ENCODE measurements at regions not wholly inside any gene's neighbourhood (a gene's known extent, or its start where the extent isn't known, plus 50 kb on each side); places are given as distances from the start of the nearest gene placed in this dataset.
"Not testable (repeated sequence)": the region's sequence is repeated elsewhere in the genome, so short reads cannot be mapped to it uniquely, and the experiment has no call there.

DNA sequence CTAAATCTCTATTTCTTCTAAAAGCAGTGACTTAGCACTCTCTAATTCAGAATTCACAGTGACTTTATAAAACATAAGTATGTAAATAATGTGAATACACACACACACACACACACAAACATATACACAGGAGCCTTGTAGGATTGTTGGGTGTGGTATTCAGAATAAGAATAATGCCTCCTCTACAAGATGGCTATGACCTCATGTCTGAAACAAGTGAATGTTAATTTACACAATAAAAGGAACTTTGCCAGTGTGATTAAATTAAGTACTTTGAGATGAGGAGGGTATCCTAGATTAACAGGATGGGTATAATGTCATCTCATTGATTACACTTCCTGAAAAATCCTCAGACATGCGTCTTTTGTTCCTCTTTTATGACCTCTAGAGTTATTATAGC lies 234.6 kb downstream of the SLITRK6 start:
- no peak for ATAC-seq
- no peak for DNase-seq (ENCODE audit: low spot score)
- intact Hi-C loops (cut with DNase I) = no loop called here

DNA sequence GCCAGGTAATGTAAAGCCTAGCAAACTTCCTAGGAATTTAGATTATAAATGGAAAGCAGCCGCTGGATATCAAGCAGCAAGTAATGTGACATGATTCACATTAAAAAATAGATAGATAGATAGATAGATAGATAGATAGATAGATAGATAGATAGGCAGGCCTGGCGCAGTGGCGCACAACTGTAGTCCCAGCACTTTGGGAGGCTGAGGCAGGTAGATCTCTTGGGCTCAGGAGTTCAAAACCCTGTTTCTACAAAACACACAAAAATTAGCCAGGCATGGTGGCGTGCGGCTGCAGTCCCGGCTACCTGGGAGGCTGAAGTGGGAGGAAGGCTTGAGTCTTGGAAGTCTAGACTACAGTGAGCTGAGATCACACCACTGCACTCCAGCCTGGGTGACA lies 236.9 kb downstream of the SLITRK6 start:
- ATAC-seq (no peak), DNase-seq (ENCODE audit: low spot score) (no peak)
- intact Hi-C loops (cut with DNase I) = no loop called here

DNA sequence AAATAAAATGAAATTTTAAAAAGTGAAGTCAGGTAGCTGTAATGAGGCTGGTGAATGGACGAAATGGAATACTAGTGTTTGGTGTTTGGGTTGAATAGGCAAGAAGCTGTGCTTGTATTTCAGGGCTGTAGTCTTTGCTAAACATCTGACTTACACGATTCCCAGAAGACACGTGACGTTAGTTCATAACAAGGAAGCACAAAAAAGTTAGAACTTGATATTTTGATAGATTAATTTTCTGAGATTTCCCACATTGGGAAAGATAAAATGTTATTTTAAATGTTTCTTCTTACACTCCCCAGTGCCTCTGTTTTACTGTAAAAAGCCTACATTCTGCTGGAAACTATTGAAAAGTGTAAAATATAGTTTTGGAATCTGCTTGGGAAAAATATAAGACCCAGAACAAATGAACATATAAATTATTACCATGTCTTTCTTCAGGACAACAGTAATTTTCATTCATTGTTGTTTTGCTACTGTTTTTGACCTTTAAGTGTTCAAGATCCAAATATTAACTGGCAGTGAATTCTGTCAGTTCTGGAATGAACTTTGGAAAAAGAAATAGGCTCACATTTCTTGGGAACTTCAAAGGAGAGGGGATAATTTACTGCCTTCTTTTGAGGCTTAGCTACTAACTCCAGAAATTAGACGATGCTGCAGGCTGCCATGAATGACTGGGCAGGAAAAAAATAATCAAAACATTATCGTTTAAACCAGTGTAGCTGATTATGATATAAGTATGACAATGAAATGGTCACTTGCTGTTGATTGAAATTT lies 241.3 kb downstream of the SLITRK6 start:
- ATAC-seq = no peak
- no peak for DNase-seq (ENCODE audit: low spot score)
- intact Hi-C loops (cut with DNase I) = no loop called here

DNA sequence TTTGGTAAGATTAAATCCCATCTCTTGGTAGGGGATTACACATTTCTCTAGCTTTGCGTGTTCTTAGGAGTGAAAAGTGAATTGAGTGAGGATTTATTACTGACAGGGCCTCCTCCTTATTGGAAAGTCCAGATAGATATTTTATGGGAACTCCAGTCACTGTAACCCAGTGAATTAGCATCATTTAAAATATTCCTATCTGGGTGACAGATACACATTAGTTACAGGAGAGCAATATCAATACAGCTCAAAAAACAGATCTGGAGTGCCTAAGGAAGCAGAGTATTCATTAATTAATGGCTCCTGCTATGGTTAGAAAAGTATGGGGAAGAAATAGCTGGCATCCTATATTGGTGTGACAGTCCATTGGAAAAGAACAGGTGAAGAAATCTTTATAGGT lies 248.2 kb downstream of the SLITRK6 start:
- intact Hi-C loops (cut with DNase I) = no loop called here
- DNase-seq (ENCODE audit: low spot score) (no peak), ATAC-seq (no peak)

DNA sequence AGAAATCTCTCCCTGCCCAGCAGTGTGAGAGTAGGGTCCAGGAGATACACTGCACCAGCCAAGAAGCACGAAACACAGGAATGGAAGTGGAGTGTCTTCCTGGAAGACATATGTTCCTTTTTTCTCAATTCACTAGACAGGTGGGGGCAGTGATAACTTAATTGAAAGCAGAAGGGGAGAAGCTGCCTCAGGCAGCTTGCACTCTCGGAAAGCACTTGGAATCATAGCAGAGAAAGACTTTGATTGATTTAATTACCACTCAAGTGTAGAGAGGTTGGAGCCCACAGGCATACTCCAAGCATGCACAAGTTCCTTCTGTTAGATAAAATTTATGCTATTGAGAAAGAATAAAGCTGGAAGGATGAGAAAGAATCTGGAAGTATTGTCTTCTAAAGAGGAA lies 249.4 kb downstream of the SLITRK6 start:
- intact Hi-C loops (cut with DNase I) = no loop called here
- no peak for DNase-seq (ENCODE audit: low spot score)

DNA sequence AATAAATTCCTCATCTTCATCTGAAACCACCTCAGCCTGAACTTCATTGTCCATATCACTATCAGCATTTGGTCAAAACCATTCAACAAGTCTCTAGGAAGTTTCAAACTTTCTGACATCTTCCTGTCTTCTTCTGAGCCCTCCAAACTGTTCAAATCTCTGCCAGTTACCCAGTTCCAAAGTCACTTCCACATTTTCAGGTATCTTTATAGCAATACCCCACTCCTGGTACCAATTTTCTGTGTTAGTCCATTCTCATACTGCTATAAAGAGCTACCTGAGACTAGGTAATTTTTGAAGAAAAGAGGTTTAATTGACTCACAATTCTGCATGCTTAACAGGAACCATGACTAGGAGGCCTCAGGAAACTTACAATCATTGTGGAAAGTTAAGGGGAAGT lies 250.4 kb downstream of the SLITRK6 start:
- ATAC-seq; intact Hi-C loops (cut with DNase I); DNase-seq (ENCODE audit: low spot score): not testable (repeated sequence)

More for the DNA sequence above, 249.4 kb downstream of the SLITRK6 start:
- no peak for ATAC-seq

DNA sequence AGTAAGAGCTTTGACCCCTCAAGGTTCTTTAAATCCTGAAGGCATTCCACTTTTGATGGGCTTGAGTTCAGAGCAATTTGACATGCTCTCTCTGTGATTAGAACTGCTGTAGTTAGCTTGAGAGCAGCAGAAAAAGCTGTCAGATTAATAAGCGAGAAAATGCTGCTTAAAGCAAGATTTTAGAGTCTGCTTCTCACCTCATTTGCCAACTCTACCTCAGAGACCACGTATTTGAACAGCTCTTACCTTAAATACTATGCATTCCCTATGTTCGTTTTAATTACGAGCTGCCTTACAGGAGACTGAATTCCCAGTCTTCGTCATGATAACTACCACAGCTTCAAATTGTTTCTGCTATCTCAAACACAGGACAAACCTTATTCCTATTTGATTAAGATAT lies 253.4 kb downstream of the SLITRK6 start:
- intact Hi-C loops (cut with DNase I) = no loop called here
- ATAC-seq (no peak), DNase-seq (ENCODE audit: low spot score) (no peak)

DNA sequence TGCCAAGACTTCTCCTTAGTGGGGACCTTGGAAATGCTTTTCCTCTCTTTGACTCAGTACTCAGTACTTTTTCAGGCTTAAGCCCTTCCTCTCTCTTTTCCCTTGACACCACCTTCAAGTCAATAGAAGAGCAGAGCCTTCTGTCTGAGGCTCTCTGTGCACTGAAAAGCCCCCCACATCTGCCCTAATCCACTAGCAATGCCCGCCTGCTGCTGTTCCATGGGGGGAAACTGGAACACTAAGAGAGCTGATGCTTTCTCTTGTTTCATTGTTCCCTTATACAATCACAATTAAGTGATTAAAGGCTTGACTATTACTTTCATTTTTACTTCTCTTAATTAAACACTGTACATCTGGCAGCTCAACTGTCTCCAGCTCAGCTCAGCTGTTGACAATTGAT lies 254.5 kb downstream of the SLITRK6 start:
- DNase-seq (ENCODE audit: low spot score) = no peak
- no peak for ATAC-seq
- intact Hi-C loops (cut with DNase I) = no loop called here

DNA sequence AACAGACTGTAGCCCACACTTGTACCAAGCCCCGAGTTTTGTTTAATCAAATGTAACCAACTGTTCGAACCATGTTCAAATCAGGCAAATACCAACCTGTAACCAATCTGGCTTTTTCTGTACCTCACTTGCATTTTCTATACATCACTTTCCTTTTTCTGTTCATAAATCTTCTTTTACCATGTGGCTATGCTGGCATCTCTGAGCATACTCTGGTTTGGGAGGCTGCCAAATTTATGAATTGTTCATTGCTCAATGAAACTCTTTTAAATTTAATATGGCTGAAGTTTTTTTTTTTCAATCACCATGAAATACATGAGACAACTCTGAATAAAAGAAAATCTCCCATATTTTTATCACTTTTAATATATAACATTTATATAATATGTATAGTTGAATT lies 256.1 kb downstream of the SLITRK6 start:
- DNase-seq (ENCODE audit: low spot score) (no peak), ATAC-seq (no peak)
- intact Hi-C loops (cut with DNase I) = no loop called here

DNA sequence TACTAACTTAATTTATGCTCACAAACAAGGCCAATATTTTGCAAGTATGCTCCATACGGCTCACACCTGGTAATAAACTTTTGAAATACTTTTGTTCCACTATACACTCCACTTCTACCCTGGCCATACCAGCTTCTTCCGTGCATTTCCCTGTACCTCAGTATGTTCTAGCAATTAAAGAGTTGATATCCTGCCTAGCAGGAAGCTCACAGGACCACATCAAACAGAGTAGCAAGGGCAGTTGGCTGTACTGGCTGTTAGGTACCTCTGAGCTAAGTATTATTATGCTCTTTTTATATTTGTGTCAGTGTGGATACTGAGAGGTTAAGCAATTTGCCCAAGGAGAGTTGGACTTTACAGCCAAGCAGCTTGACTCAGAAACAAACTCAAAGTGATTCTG lies 257.7 kb downstream of the SLITRK6 start:
- no peak for DNase-seq (ENCODE audit: low spot score)
- no peak for ATAC-seq
- intact Hi-C loops (cut with DNase I) = no loop called here

DNA sequence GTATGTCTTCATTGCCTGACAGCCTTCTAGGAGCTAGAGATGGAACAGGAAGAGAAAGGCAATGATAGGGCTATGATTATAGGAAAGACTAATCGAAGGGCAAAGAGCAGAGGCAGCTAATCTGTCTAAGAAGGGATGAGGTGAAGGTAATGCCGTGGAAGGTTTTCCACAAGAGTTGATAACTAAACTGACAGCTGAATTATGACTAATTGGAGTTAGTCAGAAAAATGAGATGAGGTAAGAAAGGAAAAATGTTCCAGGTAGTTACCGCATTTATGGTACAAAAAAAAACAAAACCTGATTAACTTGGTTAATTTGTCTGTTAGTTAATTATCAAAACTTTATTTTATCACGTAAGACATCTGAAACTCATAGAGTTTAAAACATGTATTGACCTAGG lies 260.3 kb downstream of the SLITRK6 start:
- no peak for DNase-seq (ENCODE audit: low spot score)
- ATAC-seq = no peak
- intact Hi-C loops (cut with DNase I) = loop anchor here (5.0 kb wide), 1 partner anchor 1007 kb away; no protein-coding TSS in a partner anchor

DNA sequence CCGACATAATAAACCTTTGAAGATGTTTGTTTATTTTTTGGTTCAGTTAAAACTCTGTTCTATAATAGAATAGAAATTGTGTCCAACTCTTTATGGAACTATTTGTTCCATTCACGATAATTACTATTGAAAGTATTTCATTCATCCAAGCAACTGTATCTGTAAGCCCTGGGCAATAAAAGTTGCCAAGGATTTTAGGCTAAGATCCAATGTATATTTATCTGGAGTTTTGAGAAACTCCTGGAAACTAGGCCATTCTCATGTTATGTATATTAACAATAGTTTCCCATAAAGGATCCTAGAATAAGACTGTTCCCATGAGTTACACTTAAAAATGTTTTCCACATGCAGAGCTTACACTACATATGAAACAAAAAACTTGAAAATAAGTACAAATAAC lies 261.6 kb downstream of the SLITRK6 start:
- ATAC-seq (no peak), DNase-seq (ENCODE audit: low spot score) (no peak)
- intact Hi-C loops (cut with DNase I) = loop anchor here (5.0 kb wide), 1 partner anchor 1005 kb away; no protein-coding TSS in a partner anchor

DNA sequence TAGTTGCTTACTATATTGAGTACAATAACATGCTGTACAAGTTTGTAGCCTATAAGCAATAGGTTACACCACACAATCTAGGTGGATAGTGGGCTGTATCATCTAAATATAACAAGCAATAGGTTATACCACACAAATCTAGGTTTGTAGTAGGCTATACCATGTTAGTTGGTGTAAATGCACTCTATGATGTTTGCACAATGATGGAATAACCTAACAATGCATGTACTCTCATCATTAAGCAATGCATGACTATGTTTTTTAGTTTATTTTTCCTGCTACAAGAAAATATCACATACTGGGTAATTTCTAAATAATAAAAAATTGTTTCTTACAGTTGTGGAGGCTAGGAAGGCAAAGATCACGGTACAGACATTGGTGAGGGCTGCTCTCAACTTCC lies 262.5 kb downstream of the SLITRK6 start:
- ATAC-seq (no peak), DNase-seq (ENCODE audit: low spot score) (no peak)
- intact Hi-C loops (cut with DNase I) = loop anchor here (5.0 kb wide), 1 partner anchor 1004 kb away; no protein-coding TSS in a partner anchor

DNA sequence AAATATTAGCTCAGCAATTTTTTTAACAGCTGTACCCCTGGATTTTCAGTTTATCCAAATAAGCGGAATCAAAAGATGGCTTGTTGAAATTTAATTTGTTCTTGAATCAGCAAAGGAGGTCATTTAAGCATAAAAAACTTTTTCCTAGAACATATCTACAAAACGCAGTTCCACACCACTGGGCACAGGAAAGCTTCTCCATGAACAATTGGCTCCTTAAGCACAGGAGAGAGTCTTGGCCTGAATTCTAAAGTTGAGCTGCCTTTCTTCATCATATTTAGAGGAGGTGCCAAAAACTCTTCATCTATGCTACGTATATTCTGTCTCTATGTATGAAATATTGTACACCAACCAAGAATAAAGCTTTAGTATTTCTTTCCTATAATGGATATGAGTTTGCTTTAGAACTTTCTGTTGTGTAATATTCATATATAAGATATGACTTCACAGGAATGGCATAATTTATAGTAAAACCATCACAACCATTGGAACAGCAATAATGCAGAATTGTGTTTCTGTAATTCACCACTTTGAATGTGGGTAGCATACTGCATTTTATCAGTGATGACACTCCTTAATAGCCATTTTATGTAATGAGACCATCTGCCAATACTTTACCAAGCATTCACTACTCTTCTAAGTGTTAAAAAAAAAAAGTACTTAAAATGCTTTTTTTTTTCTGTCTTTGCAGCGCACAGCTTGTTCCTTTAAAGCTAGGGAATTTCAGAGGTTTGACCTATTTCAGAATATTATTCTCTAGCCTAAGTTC lies 263.7 kb downstream of the SLITRK6 start:
- no peak for DNase-seq (ENCODE audit: low spot score)
- intact Hi-C loops (cut with DNase I) = loop anchor here (5.0 kb wide), 1 partner anchor 1003 kb away; no protein-coding TSS in a partner anchor
- no peak for ATAC-seq

DNA sequence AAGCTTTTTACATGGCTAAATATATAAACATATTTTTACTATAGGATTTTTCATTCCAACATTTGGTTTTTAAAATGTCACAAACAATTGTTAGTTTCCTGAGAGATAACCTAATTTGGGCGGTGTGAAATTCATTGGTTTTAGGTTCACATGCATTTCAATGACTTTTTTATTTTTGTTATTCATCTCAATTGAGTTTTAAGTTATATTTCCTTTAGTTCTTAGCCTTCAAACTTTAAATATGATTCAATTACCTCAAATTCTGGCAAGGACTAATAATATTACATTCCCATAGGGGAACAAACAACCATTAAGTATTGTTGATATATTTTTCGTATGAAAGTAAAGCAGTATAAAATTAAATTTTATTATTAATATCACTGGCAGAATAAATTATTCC lies 265.3 kb downstream of the SLITRK6 start:
- DNase-seq (ENCODE audit: low spot score) (no peak), ATAC-seq (no peak)
- intact Hi-C loops (cut with DNase I) = no loop called here

DNA sequence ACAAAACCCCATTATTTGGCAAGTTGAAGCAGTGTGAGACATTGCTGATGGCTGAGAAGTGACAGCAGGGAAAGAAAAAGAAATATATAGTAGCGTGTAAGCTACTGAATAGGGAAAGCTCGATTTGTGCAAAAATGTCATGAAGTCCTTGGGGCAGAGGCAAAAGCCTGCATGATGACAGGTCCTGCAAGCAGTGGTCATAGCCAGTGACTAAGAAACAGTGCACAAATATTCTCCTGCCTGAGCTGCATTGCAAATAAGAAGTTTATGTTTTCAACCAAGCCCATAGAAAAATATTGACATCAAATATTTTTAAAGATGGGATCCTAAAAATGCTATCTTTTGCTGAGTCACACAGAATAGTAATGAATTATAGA lies 270.0 kb downstream of the SLITRK6 start:
- intact Hi-C loops (cut with DNase I) = no loop called here
- DNase-seq (ENCODE audit: low spot score) (no peak), ATAC-seq (no peak)

DNA sequence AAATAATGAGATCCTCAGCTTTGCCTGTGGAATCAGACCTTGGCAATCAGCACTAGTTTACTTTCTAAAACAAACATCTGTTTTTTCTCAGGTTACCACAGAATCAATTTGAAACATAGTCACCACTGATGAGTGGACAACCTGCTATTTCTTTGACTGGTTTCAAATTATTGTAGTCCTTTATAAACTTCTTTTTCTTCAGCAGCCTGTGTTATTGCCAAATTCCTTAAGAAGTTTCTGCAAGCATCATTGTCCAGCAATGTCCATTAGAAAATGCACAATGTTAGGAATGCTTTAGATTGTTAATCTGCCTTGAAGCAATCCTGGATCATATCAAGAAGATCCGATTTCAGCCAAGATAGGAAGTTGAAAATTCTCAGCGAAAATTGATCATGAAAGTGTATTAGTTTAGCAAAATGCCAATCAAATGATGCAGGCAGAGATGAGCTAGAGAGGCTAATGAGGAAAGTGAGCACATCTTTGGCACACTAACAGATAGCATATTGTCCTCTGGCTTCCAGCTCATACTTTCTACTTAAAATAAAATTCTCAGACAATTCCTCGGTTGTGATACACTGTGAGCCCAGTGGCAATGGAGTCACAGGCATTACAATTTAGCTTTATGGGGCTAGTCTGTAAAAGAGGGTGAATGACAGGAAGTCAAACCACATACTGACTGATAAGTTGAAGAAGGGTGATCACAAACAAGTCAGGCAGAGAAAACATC lies 270.6 kb downstream of the SLITRK6 start:
- peak; percentile 68 for ATAC-seq
- DNase-seq (ENCODE audit: low spot score) = no peak
- intact Hi-C loops (cut with DNase I) = no loop called here

DNA sequence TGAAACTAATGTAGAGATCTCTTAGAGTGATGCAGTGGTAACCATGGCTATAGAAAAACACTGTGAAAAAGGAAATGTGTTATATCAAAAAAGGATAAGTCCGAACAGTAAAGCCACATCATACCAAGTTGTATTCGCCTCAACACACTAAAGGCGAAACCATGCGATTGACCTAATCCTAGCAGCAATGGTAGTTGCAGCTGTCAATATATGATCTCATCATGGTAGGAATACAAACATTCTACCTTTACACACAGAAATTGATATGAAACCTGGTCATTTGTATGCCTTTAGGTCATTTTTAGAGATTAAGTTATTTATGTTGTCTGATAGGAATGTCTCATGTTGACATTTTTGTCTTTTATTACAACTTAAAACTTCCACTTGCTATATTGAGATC lies 271.9 kb downstream of the SLITRK6 start:
- no peak for ATAC-seq
- intact Hi-C loops (cut with DNase I) = no loop called here
- no peak for DNase-seq (ENCODE audit: low spot score)

DNA sequence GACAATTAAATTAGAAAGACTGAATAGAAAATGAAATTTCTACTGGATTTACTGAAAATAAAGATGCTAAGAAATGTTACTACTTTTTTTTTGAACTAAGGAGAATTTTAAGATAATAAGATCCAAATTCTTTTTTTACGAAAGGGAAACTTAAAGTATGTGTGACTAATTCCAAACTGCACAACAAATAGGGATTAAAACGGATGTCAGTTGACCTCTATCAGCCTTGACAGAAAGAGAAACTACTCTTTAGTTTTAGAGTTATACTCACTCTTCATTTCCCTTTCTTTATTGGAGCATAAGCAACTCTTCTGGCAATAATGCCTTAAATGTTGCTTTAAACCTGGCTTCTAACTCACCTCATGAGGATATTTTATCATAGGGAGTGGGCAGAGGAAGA lies 273.8 kb downstream of the SLITRK6 start:
- DNase-seq (ENCODE audit: low spot score) (no peak), ATAC-seq (no peak)
- intact Hi-C loops (cut with DNase I) = no loop called here

DNA sequence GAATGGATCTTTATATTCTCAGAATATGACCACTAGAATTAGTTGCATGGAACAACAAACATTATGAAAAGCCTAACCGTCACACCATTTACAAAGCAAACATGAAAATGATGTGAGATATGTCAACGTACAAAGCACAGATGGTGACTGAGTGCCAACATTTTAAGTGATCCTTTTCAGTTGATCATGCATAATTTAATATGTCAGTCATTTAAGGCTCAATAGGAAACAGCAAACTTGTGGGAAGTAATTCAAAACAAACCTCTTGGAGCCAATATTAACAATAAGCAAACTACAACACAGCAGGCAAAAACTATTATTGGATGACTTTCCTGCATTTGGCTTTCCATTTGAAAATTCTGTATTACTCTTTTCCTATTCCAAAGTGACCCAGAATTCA lies 277.6 kb downstream of the SLITRK6 start:
- DNase-seq (ENCODE audit: low spot score) = no peak
- intact Hi-C loops (cut with DNase I) = no loop called here
- no peak for ATAC-seq

Measured in sciatic nerve (tissue), 2 donors.